ENCODE measurements at regions not wholly inside any gene's neighbourhood (a gene's known extent, or its start where the extent isn't known, plus 50 kb on each side); places are given as distances from the start of the nearest gene placed in this dataset.

GRCh38 chr9:119003201-119003611 is 366.0 kb downstream of the BRINP1 start:
- Histone ChIP-seq H3K4me1 (peaks cover 0 to 8% (median 2%) of the 10 kb centered on the region in 4 donors), H3K4me3 (no peak overlapping the region), H3K9me3 (no peaks in the 10 kb centered on the region), H3K27ac (peak overlapping the region in 2 of 4 donors; percentile 5 to 8), H3K27me3 (no peaks in the 10 kb centered on the region), H3K36me3 (no peaks in the 10 kb centered on the region)
- ATAC-seq (ENCODE audit: low FRiP score in 2 of 2) (peak in 1 of 2 donors; percentile 46), DNase-seq (no peak)
- TF ChIP-seq CTCF (IDR thresholded peaks at IDR 0.05) (no peak), EP300 (IDR thresholded peaks at IDR 0.05) (no peak), POLR2A (IDR thresholded peaks at IDR 0.05) (no peak), POLR2AphosphoS5 (IDR thresholded peaks at IDR 0.05) (no peak)

- Histone ChIP-seq H3K9me3 (no peaks in the 10 kb centered on the region), H3K27me3 (no peaks in the 10 kb centered on the region), H3K36me3 (no peaks in the 10 kb centered on the region), H3K4me1 (peaks cover 0 to 8% (median 2%) of the 10 kb centered on the region in 4 donors), H3K4me3 (no peak overlapping the region), H3K27ac (peak overlapping the region; percentile 2 to 44 (median 14))
- TF ChIP-seq CTCF (IDR thresholded peaks at IDR 0.05): no peak
- no peak for TF ChIP-seq POLR2AphosphoS5 (IDR thresholded peaks at IDR 0.05)
- TF ChIP-seq EP300 (IDR thresholded peaks at IDR 0.05): no peak
- no peak for TF ChIP-seq POLR2A (IDR thresholded peaks at IDR 0.05)
- DNase-seq: no peak
- ATAC-seq (ENCODE audit: low FRiP score in 2 of 2): peak in 1 of 2 donors; percentile 7
- WGBS, 2 donors: 78 to 84% methylated on average over 2 of the region's 2 CpGs
Measured at GRCh38 chr9:119003882-119004617, 365.2 kb downstream of the BRINP1 start.

- Histone ChIP-seq H3K4me3 (no peak overlapping the region), H3K4me1 (peaks cover 0 to 8% (median 2%) of the 10 kb centered on the region in 4 donors), H3K27ac (peak overlapping the region; percentile 19 to 44 (median 34)), H3K27me3 (no peaks in the 10 kb centered on the region), H3K36me3 (no peaks in the 10 kb centered on the region), H3K9me3 (no peaks in the 10 kb centered on the region)
- TF ChIP-seq POLR2A (IDR thresholded peaks at IDR 0.05) (no peak), POLR2AphosphoS5 (IDR thresholded peaks at IDR 0.05) (peak; percentile 41 to 43), CTCF (IDR thresholded peaks at IDR 0.05) (no peak), EP300 (IDR thresholded peaks at IDR 0.05) (peak in 1 of 4 donors; percentile 1)
- peak in 1 of 2 donors; percentile 81 for DNase-seq
- ATAC-seq (ENCODE audit: low FRiP score in 2 of 2): peak; percentile 68 to 80
- 47 to 53% methylated on average over 2 of the region's 2 CpGs for WGBS, 2 donors
Measured at GRCh38 chr9:119004618-119004990, 364.6 kb downstream of the BRINP1 start.

- Histone ChIP-seq H3K4me1 (peaks cover 0 to 8% (median 2%) of the 10 kb centered on the region in 4 donors), H3K27me3 (no peaks in the 10 kb centered on the region), H3K27ac (peak overlapping the region in 3 of 4 donors; percentile 28 to 44 (median 40)), H3K4me3 (no peak overlapping the region), H3K36me3 (no peaks in the 10 kb centered on the region), H3K9me3 (no peaks in the 10 kb centered on the region)
- ATAC-seq (ENCODE audit: low FRiP score in 2 of 2) (no peak), DNase-seq (no peak)
- 76 to 80% methylated on average over 2 of the region's 2 CpGs for WGBS, 2 donors
- TF ChIP-seq EP300 (IDR thresholded peaks at IDR 0.05) (no peak), POLR2AphosphoS5 (IDR thresholded peaks at IDR 0.05) (no peak), POLR2A (IDR thresholded peaks at IDR 0.05) (no peak), CTCF (IDR thresholded peaks at IDR 0.05) (no peak)
Measured at GRCh38 chr9:119005162-119005561, 364.1 kb downstream of the BRINP1 start.

- TF ChIP-seq POLR2AphosphoS5 (IDR thresholded peaks at IDR 0.05): no peak
- TF ChIP-seq EP300 (IDR thresholded peaks at IDR 0.05): no peak
- no peak for TF ChIP-seq CTCF (IDR thresholded peaks at IDR 0.05)
- no peak for TF ChIP-seq POLR2A (IDR thresholded peaks at IDR 0.05)
- DNase-seq (peak in 1 of 2 donors; percentile 22), ATAC-seq (ENCODE audit: low FRiP score in 2 of 2) (peak in 1 of 2 donors; percentile 38)
- H3K36me3 ChIP-seq: no peaks in the 10 kb centered on the region
- 27 to 29% methylated on average over 4 of the region's 4 CpGs for WGBS, 2 donors
- H3K4me1 ChIP-seq: peaks cover 0 to 8% (median 2%) of the 10 kb centered on the region in 4 donors
- H3K27me3 ChIP-seq: no peaks in the 10 kb centered on the region
- peak overlapping the region in 1 of 4 donors; percentile 48 for H3K27ac ChIP-seq
- H3K9me3 ChIP-seq: no peaks in the 10 kb centered on the region
- no peak overlapping the region for H3K4me3 ChIP-seq
Measured at GRCh38 chr9:119009249-119009648, 360.0 kb downstream of the BRINP1 start.

Measured in upper lobe of left lung (tissue), 6 donors.